ENCODE measurements at regions not wholly inside any gene's neighbourhood (a gene's known extent, or its start where the extent isn't known, plus 50 kb on each side); places are given as distances from the start of the nearest gene placed in this dataset.
"Not testable (repeated sequence)": the region's sequence is repeated elsewhere in the genome, so short reads cannot be mapped to it uniquely, and the experiment has no call there.

GRCh38 chr11:11209967-11210366, 143.1 kb downstream of the CSNK2A3 start:
- H3K27me3 ChIP-seq, result no peaks in the 10 kb centered on the region

GRCh38 chr11:11208994-11209393, 144.1 kb downstream of the CSNK2A3 start:
- no peak for TF ChIP-seq POLR2AphosphoS5 (IDR thresholded peaks at IDR 0.05)
- TF ChIP-seq POLR2A (IDR thresholded peaks at IDR 0.05), result no peak
- no peak for TF ChIP-seq CTCF (IDR thresholded peaks at IDR 0.05)

More at GRCh38 chr11:11209967-11210366, 143.1 kb downstream of the CSNK2A3 start:
- Histone ChIP-seq H3K9me3 (no peaks in the 10 kb centered on the region), H3K4me1 (peaks cover 0 to 8% of the 10 kb centered on the region in 2 donors), H3K4me3 (no peak overlapping the region), H3K27ac (no peak overlapping the region), H3K36me3 (no peaks in the 10 kb centered on the region)
- TF ChIP-seq POLR2AphosphoS5 (IDR thresholded peaks at IDR 0.05) (no peak), POLR2A (IDR thresholded peaks at IDR 0.05) (no peak), CTCF (IDR thresholded peaks at IDR 0.05) (no peak)
- intact Hi-C loops (cut with DNase I; ENCODE audit: low total_unique reads), result no loop called here
- DNase-seq (ENCODE audit: low spot score in 2 of 2), result no peak

GRCh38 chr11:11207428-11207827, 145.6 kb downstream of the CSNK2A3 start:
- no peak overlapping the region for H3K27ac ChIP-seq
- no peaks in the 10 kb centered on the region for H3K27me3 ChIP-seq
- peaks cover 0 to 8% of the 10 kb centered on the region in 2 donors for H3K4me1 ChIP-seq
- TF ChIP-seq POLR2AphosphoS5 (IDR thresholded peaks at IDR 0.05), result no peak
- TF ChIP-seq CTCF (IDR thresholded peaks at IDR 0.05), result no peak
- TF ChIP-seq POLR2A (IDR thresholded peaks at IDR 0.05), result no peak
- intact Hi-C loops (cut with DNase I; ENCODE audit: low total_unique reads), result no loop called here
- H3K36me3 ChIP-seq, result no peaks in the 10 kb centered on the region
- no peak overlapping the region for H3K4me3 ChIP-seq
- DNase-seq (ENCODE audit: low spot score in 2 of 2), result no peak
- H3K9me3 ChIP-seq, result peaks cover 5 to 14% of the 10 kb centered on the region in 2 donors

More at GRCh38 chr11:11208994-11209393, 144.1 kb downstream of the CSNK2A3 start:
- Histone ChIP-seq H3K27ac (no peak overlapping the region), H3K9me3 (no peaks in the 10 kb centered on the region), H3K4me3 (no peak overlapping the region), H3K36me3 (no peaks in the 10 kb centered on the region), H3K4me1 (peaks cover 0 to 8% of the 10 kb centered on the region in 2 donors), H3K27me3 (no peaks in the 10 kb centered on the region)
- intact Hi-C loops (cut with DNase I; ENCODE audit: low total_unique reads), result no loop called here
- DNase-seq (ENCODE audit: low spot score in 2 of 2), result no peak

- Histone ChIP-seq H3K4me1 (peaks cover 0 to 3% of the 10 kb centered on the region in 2 donors), H3K4me3 (no peak overlapping the region), H3K27me3 (no peaks in the 10 kb centered on the region), H3K27ac (no peak overlapping the region), H3K36me3 (no peaks in the 10 kb centered on the region), H3K9me3 (peaks cover 5 to 16% of the 10 kb centered on the region in 2 donors)
- intact Hi-C loops (cut with DNase I; ENCODE audit: low total_unique reads), result no loop called here
- TF ChIP-seq CTCF (IDR thresholded peaks at IDR 0.05) (no peak), POLR2A (IDR thresholded peaks at IDR 0.05) (no peak), POLR2AphosphoS5 (IDR thresholded peaks at IDR 0.05) (no peak)
- no peak for DNase-seq (ENCODE audit: low spot score in 2 of 2)
Measured at GRCh38 chr11:11206484-11206883, 146.6 kb downstream of the CSNK2A3 start.

GRCh38 chr11:11202885-11203284, 150.2 kb downstream of the CSNK2A3 start:
- Histone ChIP-seq H3K27me3 (no peaks in the 10 kb centered on the region), H3K4me3 (no peak overlapping the region), H3K4me1 (no peaks in the 10 kb centered on the region), H3K36me3 (no peaks in the 10 kb centered on the region), H3K27ac (no peak overlapping the region), H3K9me3 (peaks cover 5 to 16% of the 10 kb centered on the region in 2 donors)
- TF ChIP-seq POLR2AphosphoS5 (IDR thresholded peaks at IDR 0.05) (no peak), CTCF (IDR thresholded peaks at IDR 0.05) (no peak), POLR2A (IDR thresholded peaks at IDR 0.05) (no peak)
- no peak for DNase-seq (ENCODE audit: low spot score in 2 of 2)
- intact Hi-C loops (cut with DNase I; ENCODE audit: low total_unique reads), result no loop called here

- DNase-seq (ENCODE audit: low spot score in 2 of 2); intact Hi-C loops (cut with DNase I; ENCODE audit: low total_unique reads); H3K4me3 ChIP-seq; H3K4me1 ChIP-seq; H3K36me3 ChIP-seq; H3K27ac ChIP-seq; H3K27me3 ChIP-seq: not testable (repeated sequence)
- H3K9me3 ChIP-seq, result peaks cover 5 to 16% of the 10 kb centered on the region in 2 donors
Measured at GRCh38 chr11:11201302-11201701, 151.7 kb downstream of the CSNK2A3 start.
